Fibroblast of skin of left quadriceps (primary cell): ENCODE measurements at regions not wholly inside any gene's neighbourhood (a gene's known extent, or its start where the extent isn't known, plus 50 kb on each side); places are given as distances from the start of the nearest gene placed in this dataset.

Experiments used
- DNase-seq, 2 experiments: peaks; one replicate each; pipeline ENCODE4 v3.0.0-alpha.2; 2013; ENCODE audit warnings: low read depth in 2 of 2

GRCh38 chr1:199313444-199313843 lies 674.6 kb downstream of the PTPRC start:
- no peak for DNase-seq

GRCh38 chr1:199319341-199319740 lies 680.5 kb downstream of the PTPRC start:
- DNase-seq = peak; percentile 32 to 44

- DNase-seq = no peak
Measured at GRCh38 chr1:199322278-199322677, 683.4 kb downstream of the PTPRC start.

GRCh38 chr1:199333180-199333579 lies 694.3 kb upstream of the NR5A2 start:
- DNase-seq = no peak

- no peak for DNase-seq
Measured at GRCh38 chr1:199335496-199335895, 692.0 kb upstream of the NR5A2 start.

GRCh38 chr1:199336745-199337640 lies 690.5 kb upstream of the NR5A2 start:
- DNase-seq = no peak

- DNase-seq = no peak
Measured at GRCh38 chr1:199338760-199339159, 688.8 kb upstream of the NR5A2 start.

- DNase-seq = no peak
Measured at GRCh38 chr1:199352351-199352750, 675.2 kb upstream of the NR5A2 start.

- no peak for DNase-seq
Measured at GRCh38 chr1:199353906-199354305, 673.6 kb upstream of the NR5A2 start.

GRCh38 chr1:199356561-199356960 lies 670.9 kb upstream of the NR5A2 start:
- no peak for DNase-seq

- DNase-seq = no peak
Measured at GRCh38 chr1:199357599-199357998, 669.9 kb upstream of the NR5A2 start.

- DNase-seq = no peak
Measured at GRCh38 chr1:199362996-199363395, 664.5 kb upstream of the NR5A2 start.

- no peak for DNase-seq
Measured at GRCh38 chr1:199373139-199373538, 654.4 kb upstream of the NR5A2 start.

GRCh38 chr1:199377211-199377610 lies 650.3 kb upstream of the NR5A2 start:
- DNase-seq = no peak

GRCh38 chr1:199383793-199384192 lies 643.7 kb upstream of the NR5A2 start:
- DNase-seq = no peak

- no peak for DNase-seq
Measured at GRCh38 chr1:199394856-199395255, 632.7 kb upstream of the NR5A2 start.

- no peak for DNase-seq
Measured at GRCh38 chr1:199396456-199396855, 631.1 kb upstream of the NR5A2 start.

- DNase-seq = no peak
Measured at GRCh38 chr1:199399996-199400724, 627.4 kb upstream of the NR5A2 start.

GRCh38 chr1:199403531-199404116 lies 623.9 kb upstream of the NR5A2 start:
- peak; percentile 87 to 91 for DNase-seq

GRCh38 chr1:199404191-199404590 lies 623.3 kb upstream of the NR5A2 start:
- DNase-seq = peak; percentile 11 to 33

GRCh38 chr1:199404976-199405375 lies 622.5 kb upstream of the NR5A2 start:
- DNase-seq = peak; percentile 26 to 27

GRCh38 chr1:199405634-199406196 lies 621.8 kb upstream of the NR5A2 start:
- DNase-seq = no peak
